HG03196 (cell line): ENCODE measurements at regions not wholly inside any gene's neighbourhood (a gene's known extent, or its start where the extent isn't known, plus 50 kb on each side); places are given as distances from the start of the nearest gene placed in this dataset.

Experiments used
- ATAC-seq: cut with Tn5 transposase; IDR thresholded peaks from one replicate; pipeline ENCODE4 v1.9.1; 2021; ENCODE audit not compliant: unreplicated experiment

DNA sequence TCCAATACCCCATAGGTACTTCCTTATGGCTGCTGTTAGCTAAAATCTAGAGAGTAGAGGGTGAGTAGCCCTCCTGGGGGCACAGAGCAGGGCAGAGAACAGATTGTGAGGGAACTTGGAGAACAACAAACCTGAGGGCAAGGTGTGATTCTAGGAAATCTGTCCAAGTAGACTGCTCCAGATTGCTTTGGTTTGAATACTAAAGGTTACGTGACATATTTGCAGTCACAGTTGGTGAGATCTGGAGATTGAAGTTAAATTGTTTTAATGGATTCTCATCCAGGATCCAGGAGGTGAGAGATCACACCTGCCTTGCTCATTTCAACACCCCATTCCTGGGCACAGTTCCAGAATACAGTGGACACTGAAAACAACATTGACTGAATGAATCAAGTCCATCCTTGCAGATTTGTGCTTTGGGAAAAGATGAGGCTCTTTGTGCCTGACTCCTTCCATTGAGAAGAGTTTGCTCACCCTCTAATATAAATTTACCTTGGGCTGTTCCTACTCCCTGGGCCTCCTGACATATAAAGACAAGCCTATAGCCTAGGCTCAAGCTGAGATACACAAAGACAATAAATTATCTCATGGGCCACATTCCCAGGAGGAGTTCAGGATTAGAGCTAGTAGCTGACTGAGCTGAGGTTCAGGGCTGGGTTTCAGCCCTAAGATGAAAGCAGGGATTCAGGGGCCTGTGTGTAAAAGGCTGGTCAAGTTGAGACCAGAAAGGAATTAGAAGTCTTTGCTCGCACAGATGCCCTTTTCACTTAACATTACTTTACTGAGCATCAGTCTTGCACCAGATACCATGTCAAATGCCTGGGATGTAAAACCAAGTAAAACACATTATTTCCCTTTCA lies 400.9 kb upstream of the MCTP2 start:
- ATAC-seq = no peak

DNA sequence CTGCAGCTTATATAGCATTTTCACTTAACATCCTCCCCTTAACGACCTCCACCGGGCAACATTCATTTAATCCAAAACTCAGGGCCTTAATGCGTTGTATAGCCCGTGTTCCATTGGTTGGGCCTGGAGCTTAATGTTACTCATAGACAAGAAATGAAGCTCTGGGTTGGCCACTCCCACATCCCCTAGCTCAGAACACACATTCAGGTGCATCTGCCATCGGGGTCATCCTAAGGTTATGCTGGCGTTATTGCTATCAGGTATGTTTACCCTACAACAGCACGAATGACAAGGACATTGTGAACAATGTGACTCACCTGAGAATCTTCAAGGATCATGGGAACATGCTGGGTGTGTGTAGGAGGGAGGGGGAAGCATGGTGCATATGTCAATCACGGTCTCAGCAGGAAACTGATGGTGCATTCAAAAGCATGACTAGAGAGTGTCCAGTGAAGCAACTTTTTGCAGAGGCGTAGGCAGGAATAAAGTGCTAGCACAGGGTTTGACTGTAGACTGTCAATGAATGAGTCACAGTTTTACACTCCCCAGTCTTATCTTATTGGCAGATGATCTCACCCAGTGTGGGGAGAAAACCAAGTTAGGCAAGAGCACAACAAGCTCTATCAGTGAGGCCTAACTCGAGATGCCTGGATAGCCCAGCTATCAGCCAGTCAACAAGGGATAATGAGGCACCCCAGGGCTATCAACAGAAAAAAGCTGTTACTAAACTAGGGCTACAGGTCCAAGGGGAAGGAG lies 402.1 kb upstream of the MCTP2 start:
- peak; percentile 53 for ATAC-seq

DNA sequence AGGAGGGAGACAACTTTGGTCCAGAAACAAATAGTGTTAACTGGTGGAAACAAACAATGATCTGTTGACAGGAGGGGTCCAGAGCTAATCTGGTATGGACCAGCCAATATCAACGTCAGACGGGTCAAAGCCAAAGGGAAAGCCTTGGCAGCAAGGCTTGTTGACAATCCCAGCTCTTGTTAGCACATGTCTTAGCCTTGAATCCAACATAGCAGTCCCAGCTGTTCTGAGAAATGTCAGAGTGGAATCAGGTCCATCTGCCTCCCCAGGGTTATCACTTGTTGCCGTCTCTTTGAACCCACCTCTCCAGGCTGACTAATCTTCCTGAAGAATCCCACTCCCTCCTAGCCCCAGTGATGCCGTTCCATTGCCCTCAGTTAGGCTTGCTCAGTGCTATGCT lies 404.6 kb upstream of the MCTP2 start:
- ATAC-seq = no peak

DNA sequence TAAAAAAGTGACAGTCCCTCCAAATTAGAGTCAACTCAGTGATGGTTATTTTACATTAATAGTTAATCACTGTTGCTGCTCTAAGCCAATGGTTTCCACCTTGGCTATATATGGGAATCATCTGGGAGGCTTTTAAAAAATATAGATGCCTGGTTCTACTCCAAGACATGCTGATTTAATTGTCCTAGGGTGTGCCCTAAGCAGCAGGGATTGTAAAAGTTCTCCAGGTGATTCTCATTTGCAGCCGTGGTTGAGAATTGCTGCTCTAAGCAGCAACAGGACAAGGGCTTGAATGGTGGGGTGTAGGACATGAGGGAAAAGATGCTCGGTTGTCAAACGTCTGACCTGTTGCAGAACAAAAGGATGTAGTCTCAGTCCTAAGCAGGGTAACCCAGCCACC lies 405.1 kb upstream of the MCTP2 start:
- ATAC-seq = no peak

DNA sequence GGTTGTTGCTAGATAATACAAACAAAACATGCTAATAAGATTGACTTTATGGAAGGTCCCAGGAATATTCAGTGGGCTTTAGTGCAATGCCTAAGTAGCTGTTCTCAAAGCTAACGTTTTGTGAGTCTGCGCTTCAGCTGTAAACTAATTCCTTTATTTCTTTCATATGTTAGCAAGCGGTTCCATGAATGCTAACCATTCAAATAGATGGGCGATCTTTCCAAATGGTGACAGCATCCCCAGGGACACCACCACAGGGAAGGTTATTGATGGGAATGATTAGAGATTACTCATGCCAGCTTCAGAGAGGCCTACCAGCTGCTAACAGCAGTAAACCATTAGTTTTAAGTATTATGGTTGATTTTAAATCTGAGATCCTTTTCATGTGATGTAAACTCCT lies 405.7 kb upstream of the MCTP2 start:
- no peak for ATAC-seq

DNA sequence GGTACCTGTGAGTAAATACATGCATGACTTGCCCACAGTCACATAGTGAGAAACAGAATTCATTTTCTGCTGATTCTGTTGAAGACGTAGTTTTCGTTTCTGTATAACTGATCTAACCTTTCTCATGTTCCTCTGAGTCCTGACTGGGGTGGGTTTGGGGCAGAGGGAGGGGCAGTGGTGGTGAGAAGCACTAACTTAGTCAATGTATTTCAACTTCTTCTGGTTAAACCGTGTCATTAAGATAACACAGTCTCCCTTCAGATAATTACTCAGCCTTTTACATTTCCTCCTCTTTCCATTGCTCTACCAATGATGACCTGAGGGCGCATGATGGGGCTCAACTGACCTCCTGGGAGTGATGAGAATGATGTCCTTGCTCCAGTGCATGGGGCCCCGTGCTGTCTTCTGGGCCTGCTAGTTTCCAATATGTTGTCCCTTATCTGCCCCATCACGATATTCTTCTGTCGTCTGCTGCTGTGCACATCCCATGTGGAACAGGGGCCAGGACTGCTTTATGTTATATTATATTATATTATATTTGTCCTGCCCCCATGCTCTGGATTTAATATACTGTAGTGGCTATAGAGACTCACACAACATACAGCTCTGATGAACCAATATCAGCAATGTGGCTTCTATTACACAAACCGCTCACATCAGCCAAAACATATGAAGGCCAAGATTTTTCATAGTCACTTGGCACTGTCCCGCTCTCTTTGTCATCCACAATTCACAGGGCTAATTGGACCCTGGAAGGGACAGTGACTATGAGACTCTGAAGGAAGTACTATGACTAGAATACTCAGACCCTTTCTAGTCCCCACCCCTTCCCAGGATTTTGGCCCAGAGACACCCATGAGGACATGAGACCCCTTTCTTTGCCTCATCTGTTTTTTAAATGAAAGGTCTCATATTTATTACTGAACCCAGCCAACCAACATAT lies 407.1 kb upstream of the MCTP2 start:
- ATAC-seq = no peak

DNA sequence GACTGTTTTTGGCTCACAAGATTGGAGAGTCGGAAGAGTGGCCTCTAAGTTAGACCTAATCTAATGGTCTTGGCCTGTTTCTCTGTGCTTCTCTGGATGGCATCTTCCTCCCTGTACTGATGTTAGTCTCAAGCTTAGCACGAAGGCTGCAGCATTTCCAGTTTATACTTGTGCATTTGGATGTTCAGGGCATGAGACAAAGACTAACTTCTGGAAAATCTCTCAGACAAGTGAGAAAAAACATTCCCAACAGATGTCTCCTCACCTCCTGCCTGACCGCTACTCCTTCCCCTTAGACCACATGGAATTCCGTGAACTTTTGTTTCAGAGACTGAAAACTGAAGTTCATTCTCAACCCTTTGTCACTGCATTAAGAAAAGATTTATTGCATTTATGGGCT lies 410.8 kb upstream of the MCTP2 start:
- no peak for ATAC-seq

DNA sequence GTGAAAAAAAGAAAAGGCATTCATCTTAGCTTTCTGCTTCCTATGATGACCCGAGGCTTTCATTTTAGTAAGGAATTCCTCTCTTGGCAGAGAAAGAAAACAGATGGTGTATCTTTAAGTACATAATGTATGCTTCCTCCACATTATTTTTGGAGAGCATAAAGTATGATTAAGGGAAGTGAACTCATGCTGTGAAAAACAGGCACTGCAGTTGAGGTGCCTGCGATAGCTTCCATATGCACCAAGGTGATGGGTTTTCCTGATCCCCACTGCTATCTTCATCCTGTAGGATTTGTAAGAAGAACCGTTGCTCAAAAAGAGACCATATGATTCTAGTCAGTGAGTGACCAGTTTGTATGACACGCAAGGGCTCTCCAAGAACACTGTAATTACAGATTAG lies 411.5 kb upstream of the MCTP2 start:
- ATAC-seq = no peak

DNA sequence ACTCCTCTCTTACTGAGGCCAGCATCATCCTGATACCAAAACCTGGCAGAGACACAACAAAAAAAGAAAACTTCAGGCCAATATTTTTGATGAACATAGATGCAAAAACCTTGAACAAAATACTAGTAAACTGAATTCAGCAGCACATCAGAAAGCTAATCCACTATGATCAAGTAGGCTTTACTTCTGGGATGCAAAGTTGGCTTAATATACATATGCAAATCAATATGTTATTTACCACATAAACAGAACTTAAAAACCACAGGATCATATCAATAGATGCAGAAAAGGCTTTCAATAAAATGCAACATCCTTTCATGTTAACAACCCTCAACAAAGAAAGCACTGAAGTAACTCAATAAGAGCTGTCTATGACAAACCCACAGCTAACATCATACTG lies 414.5 kb upstream of the MCTP2 start:
- no peak for ATAC-seq

DNA sequence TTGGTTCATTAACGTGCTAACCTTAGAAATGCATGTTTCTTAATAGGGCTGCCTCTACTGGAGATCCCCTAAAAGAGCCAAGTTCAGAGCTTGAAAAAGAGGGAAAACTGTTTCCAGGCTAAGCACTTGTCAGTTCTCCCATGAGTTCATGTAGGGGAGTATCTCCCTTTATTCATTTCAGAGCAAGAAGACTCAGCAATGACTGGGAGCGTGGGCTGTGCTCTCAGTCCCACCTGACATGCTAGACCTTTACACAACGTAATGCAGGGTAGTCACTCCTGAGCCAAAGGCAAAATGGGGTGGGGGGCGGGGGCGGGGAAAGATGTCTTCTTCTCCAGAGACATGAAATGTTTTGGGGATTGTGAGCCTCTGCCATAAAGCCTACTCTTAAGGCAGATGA lies 420.1 kb upstream of the MCTP2 start:
- no peak for ATAC-seq

DNA sequence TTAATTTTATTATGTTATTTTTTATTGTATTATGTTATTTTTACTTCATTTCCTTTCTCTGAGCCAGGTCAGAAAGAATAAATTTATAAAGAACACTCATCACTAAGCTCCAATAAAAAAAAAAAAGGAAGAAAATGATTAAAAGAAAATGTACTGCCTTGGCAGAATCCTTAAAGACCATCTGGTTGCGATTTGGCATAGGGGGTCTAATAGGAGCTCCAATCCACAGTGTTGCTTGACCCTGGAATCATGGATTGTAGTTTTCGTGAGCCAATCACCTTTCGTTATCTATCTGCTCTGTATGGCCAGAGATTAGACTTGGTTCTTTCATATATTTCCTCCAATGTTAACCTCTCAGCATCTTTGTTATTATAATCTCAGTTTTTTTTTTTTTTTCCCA lies 421.8 kb upstream of the MCTP2 start:
- ATAC-seq = no peak

DNA sequence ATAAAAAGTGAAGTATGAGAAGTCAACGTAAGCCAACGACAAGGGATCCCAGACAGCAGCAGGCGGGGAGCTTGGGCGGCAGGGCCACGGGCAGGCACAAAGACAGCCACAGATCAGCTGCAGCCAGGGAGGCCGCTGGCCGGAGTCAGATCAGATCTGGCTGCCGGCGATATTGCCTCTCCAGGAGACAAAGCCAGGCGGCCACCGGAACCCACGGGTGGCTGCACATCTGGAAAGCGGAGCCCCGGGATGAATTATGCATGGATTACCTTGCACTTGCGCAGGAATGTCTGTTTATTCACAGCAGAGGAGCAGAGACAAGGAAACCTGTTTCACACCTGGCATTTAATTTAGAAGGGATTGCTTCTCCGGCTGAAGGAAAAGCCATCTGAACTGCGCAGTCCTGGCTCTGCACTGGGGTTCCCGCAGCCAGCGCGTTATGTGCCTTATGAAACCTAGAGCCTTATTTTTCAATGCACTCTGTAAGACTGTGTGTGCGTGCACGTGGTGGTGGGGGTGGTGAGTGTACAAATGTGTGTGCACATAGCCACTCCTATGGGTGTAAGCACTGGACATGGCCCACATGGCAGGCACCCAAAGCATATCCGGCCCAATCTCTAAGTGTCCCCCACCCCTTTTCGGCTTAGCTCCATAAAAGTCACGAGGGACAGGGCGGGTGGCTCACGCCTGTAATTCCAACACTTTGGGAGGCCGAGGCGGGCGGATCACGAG lies 427.8 kb upstream of the MCTP2 start:
- ATAC-seq = no peak

DNA sequence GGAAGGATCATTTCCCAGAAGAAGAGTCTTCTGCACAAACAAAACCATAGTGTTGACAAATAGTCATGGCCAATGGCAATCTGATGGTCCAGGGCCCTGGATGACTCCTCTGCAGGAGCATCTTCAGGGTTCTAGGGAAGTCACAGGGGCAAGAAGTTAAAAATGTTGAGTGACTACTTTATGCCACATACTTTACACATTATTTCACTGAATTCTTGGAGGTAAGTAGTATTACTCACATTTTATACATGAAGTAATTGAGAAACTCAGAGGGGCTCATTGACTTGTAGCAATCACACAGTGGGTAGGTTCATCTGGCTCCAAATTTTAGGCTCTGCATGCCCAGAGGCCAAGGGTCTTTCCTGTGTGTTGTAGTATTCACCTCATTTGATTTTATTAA lies 430.2 kb upstream of the MCTP2 start:
- no peak for ATAC-seq

DNA sequence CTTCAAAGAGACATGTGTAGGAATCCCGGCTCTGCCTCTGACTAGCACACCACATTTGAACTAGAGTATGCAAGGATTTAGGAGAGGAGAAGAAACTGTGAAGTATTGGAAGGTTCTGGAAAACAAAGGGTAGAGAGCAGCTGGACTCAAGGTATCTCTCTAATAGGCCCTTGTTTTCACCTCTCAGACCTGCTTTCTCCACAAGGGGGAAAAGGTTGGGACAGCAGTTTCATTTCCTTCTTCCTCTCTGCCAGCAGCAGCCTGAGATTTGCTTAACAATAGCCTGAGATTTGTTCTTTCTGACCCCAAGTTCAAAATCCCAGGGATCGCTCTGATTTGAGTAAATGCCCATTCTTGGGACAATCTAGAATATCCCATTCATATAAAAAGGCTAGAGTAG lies 430.6 kb upstream of the MCTP2 start:
- no peak for ATAC-seq

DNA sequence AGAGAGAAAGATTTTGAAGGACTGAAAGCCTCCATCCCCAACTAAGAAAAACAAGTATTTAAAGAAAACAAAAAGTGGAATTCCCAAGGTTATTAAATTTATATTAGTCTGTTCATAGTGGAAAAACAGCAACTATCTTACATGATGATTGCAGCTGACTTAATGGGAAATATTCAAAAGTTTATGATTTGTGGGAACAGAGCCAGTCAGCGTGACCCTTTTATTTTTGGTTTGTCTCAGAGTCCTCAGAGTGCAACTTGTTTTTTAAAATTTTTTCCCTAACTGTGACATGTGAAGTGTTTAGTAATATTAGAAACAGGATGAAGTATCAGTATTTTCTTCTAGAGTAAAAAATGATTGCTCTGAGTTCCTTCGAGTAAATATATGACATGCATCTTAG lies 441.9 kb upstream of the MCTP2 start:
- no peak for ATAC-seq

DNA sequence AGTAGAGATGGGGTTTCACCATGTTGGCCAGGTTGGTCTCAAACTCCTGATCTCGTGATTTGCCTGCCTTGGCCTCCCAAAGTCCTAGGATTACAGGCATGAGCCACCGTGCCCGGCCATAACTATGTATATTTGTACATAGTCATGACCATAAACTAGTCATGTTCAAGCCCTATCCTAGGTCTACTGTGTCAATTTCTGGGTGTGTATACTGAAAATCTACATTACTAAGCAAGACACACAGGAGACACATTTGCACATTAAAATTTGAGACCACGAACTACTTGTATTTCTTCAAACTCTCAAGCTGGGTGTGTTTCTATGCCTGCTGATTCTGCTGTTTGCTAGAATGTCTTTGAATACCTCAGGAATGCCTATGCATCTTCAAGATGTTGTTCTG lies 451.3 kb upstream of the MCTP2 start:
- ATAC-seq = no peak

DNA sequence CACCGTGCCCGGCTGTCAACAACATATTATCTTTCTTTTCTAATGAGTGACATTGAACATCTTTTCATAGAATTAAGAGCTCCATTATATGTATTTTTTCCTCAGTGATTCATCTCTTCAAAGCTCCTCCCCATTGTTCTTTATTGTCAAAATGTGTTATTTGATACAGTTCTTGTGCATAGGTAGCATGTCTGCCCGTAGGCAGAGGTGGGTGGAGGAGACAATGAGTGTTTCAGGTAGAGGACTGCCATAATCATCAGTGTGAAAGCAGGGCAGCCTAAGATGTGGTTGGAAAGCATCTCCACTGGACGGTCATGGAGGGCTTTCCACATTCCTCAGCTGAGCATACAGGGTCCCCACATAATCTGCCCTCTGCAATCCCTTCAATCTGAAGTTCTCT lies 452.0 kb upstream of the MCTP2 start:
- no peak for ATAC-seq

DNA sequence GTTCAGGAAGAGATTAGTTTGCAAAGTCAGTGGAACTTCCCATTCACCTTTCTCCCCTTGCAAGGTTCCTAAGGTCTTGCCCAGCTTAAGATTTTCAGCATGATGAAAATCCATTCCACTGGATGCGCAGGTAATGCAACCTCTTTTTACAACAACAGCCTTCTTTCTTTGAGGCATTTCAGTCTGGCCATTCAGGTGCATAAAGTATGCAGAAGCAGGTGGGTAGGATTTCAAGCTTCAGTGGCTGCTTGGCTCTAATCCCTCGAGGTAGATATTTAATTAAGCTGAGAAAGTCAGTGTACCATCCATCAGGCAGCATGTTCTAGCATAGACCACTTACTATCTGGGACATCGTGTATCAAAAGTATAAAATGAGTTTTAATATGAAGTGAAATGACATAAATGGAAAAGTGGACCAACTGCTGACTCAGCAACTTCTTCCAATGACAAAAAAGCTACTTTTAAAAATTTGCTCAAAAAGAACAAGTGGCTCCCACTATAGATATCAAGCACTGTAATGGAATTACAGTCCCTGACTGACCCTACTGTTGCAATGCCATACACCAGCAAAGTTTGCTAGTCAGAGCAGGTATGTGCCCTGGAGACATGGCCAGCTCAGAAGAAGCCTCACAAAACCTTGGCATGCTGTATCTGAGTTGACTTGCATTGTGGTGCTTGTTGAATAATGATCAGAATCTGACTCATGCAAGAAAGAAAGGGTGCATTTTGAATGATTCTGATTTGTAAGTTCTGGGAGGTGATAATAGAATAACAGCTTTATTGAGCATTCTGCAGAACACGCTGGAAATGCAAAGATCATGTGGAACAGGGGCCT lies 459.9 kb upstream of the MCTP2 start:
- no peak for ATAC-seq

DNA sequence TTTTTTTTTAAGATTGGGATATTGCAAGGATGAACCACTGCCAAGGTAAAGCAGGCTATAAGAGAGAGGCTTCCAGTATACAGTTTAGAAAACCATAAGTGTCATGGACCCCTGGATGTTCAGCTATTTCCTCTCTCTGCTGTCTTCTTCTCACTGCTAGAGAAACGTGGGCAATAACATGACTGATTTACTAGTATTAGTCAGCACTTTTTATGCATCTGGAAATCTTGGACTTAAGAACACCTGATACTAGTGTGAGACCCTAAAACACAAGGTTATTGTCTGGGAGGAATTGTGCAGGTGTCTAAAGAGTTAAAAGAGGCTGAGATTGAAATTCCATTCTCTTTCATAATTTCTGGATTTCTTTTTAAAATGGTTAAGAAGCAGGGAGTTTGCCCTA lies 460.6 kb upstream of the MCTP2 start:
- no peak for ATAC-seq

DNA sequence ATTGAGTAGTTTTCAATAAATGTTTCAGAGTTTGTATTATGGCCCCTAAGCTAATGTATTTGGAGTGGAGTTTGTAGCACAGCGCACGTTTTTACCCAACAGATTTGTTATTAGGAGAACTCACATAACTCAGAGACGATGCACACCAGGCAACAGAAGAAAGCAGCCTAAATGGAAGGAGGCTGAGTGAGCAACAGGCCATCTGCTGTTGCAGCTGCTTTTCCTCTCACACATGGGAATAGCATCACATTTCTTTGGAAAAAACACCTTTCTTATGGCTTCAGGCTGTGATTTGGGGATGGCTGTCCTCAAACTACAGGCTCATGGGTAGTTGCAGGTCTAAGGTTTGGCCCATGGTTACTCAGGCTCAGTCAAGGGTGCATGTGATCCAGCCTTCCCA lies 469.3 kb upstream of the MCTP2 start:
- ATAC-seq = no peak
